GM12872 (cell line): ENCODE measurements at regions not wholly inside any gene's neighbourhood (a gene's known extent, or its start where the extent isn't known, plus 50 kb on each side); places are given as distances from the start of the nearest gene placed in this dataset.

Experiments
- TF ChIP-seq, protein P1 (sequence below): IDR thresholded peaks from 3 replicates; pipeline ENCODE4 v1.5.1; 2011; ENCODE audit warnings: low read depth, mild to moderate bottlenecking, low read length, moderate library complexity; ENCODE audit not compliant: insufficient read depth

GRCh38 chrX:39679497-39680157, 418.1 kb downstream of the BCOR start:
- TF ChIP-seq, protein P1, sequence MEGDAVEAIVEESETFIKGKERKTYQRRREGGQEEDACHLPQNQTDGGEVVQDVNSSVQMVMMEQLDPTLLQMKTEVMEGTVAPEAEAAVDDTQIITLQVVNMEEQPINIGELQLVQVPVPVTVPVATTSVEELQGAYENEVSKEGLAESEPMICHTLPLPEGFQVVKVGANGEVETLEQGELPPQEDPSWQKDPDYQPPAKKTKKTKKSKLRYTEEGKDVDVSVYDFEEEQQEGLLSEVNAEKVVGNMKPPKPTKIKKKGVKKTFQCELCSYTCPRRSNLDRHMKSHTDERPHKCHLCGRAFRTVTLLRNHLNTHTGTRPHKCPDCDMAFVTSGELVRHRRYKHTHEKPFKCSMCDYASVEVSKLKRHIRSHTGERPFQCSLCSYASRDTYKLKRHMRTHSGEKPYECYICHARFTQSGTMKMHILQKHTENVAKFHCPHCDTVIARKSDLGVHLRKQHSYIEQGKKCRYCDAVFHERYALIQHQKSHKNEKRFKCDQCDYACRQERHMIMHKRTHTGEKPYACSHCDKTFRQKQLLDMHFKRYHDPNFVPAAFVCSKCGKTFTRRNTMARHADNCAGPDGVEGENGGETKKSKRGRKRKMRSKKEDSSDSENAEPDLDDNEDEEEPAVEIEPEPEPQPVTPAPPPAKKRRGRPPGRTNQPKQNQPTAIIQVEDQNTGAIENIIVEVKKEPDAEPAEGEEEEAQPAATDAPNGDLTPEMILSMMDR: no peak

DNA sequence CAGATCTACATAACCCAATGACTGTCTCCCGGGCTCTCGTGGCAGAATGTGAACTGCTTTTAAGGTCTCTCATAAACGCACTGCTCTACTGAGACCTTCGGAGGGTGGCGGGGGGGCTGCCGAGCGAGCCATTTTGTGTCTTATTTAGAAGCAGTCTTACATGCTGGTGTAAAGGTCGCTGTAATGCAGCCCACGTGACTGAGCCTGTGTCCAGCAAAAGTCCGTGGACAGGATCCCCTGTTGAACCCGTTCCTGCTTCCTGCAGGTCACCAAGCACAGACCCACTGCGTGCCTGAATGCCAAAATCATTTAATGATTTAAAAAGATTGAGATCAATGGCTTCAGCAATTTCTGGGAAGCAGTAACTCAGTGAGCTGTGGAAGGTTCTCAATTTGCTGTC, 415.9 kb downstream of the BCOR start:
- TF ChIP-seq, protein P1: no peak

GRCh38 chrX:39682778-39683177, 415.0 kb downstream of the BCOR start:
- TF ChIP-seq, protein P1: no peak

DNA sequence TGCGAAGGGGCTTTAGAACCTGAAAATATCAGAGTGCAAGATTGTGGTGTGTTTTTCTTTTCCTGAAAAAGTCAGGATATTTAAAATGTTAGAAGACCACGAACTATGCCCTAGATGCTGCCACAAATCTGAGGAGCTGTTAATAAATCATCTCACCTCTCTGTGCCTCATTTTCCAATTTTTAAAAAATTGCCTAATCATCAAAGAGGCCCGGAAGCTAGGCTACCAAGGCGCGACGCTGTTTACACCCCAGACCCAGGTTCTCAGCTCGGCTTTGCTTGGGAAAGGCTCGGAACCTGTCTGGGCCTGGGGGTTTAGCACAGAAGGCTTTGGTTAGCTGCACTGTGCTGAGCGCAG, 409.6 kb downstream of the BCOR start:
- TF ChIP-seq, protein P1: no peak

DNA sequence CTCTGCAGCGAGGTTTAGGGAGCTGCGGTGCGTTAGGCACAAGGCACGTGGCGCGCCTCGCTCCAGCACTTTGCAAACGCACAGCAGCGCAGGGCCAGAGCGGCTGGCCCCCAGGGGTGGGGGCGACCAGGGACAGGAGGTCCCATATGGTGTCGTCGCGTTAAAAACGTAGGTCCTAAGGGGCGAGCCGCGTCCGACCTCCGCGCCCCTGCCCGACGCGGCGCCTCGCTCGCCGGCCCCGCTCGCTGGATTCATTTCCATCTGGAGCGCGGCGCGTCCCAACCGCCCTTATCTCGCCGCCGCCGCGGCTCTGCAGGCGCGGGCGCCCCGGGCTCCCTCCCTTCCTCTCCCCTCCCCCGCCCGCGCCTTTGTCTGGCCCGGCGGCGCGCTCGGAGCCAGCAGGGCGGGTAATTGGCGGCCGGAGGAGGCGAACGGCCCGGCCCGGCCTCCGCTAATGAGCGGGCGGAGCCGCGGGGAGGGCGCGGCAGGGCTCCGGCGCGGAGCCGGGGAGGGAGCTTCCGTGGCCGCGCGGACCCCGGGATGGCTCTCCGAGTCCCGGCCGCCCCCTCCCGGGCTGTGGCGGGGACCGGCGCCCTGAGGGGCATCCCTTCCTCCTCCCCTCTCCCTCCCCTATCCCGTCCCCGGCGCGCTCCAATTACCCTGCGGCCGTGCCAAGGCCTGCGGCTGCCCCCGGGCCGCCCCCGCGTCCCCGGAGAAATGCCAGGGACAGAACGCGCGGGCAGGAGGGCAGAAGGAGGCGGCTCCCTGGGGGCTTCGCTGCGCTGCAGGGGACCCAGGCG, 409.0 kb downstream of the BCOR start:
- TF ChIP-seq, protein P1: no peak

DNA sequence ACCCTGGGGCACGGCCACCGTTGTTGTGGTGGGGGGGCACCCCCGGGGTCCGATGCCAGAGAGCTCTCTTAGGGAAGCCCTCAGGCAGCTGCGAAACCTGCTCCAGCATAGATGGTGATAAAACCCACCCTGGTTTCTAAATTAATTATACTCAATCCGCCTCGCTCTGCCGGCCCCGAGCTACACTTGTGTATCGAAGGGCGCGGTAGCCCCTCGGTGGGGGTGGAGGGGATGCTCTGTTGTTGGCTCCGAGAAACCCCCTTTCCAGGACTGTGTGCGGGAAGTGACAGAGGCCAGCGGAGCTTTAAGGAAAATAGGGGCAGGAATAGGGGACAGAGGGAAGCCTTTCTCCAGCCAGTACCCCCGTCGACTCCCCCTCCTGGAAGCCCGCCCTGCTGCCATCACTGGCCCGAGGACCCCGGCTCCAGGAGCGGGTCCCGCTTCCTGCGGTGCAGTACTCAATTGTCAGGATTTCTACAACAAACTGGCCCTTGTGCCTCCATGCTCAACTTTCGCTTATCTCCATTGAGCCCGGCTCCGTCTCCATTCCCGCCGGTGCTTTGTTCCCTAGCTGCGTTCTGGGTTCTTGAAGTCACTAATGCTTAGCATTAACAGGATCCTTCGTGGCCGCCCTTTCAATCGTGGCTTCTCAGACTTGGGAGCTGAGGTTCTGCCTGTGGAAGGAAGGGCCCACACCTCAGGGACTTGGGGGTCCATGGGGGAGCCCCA, 408.2 kb downstream of the BCOR start:
- TF ChIP-seq, protein P1: no peak

- TF ChIP-seq, protein P1: no peak
Observed at GRCh38 chrX:39690541-39691415, 407.0 kb downstream of the BCOR start.
